Inferior parietal cortex (tissue), 1 donor: ENCODE measurements at regions not wholly inside any gene's neighbourhood (a gene's known extent, or its start where the extent isn't known, plus 50 kb on each side); places are given as distances from the start of the nearest gene placed in this dataset.

Source experiments
- DNase-seq: peaks from one replicate; pipeline ENCODE4 v3.0.0-alpha.2; 2016; ENCODE audit errors: extremely low spot score

- DNase-seq = no peak
These were observed 84.3 kb downstream of the COPS8 start for GRCh38 chr2:237170020-237170419.

- peak; percentile 32 for DNase-seq
These were observed 85.7 kb downstream of the COPS8 start for GRCh38 chr2:237171396-237171795.

- DNase-seq = no peak
These were observed 86.2 kb downstream of the COPS8 start for GRCh38 chr2:237171881-237172280.

GRCh38 chr2:237177052-237177451, 91.4 kb downstream of the COPS8 start:
- no peak for DNase-seq

GRCh38 chr2:237177986-237178385, 92.3 kb downstream of the COPS8 start:
- DNase-seq = no peak

- no peak for DNase-seq
These were observed 92.7 kb downstream of the COPS8 start for GRCh38 chr2:237178396-237178795.

GRCh38 chr2:237179161-237179560, 93.5 kb downstream of the COPS8 start:
- DNase-seq = no peak

GRCh38 chr2:237180187-237180586, 94.5 kb downstream of the COPS8 start:
- DNase-seq = no peak

GRCh38 chr2:237180987-237181386, 95.3 kb downstream of the COPS8 start:
- no peak for DNase-seq

- no peak for DNase-seq
These were observed 96.2 kb downstream of the COPS8 start for GRCh38 chr2:237181844-237182243.

- no peak for DNase-seq
These were observed 96.9 kb downstream of the COPS8 start for GRCh38 chr2:237182422-237183123.

GRCh38 chr2:237184192-237184918, 98.7 kb downstream of the COPS8 start:
- DNase-seq = no peak

- DNase-seq = no peak
These were observed 99.3 kb downstream of the COPS8 start for GRCh38 chr2:237184919-237185552.

GRCh38 chr2:237185553-237185925, 99.8 kb downstream of the COPS8 start:
- DNase-seq = no peak

GRCh38 chr2:237189799-237190198, 104.1 kb downstream of the COPS8 start:
- no peak for DNase-seq

GRCh38 chr2:237190966-237191713, 105.5 kb downstream of the COPS8 start:
- no peak for DNase-seq

- DNase-seq = no peak
These were observed 106.0 kb downstream of the COPS8 start for GRCh38 chr2:237191714-237192081.

- DNase-seq = no peak
These were observed 107.2 kb downstream of the COPS8 start for GRCh38 chr2:237192881-237193280.

- no peak for DNase-seq
These were observed 107.7 kb downstream of the COPS8 start for GRCh38 chr2:237193436-237193835.

- DNase-seq = no peak
These were observed 108.4 kb downstream of the COPS8 start for GRCh38 chr2:237194081-237194480.

- DNase-seq = no peak
These were observed 109.2 kb downstream of the COPS8 start for GRCh38 chr2:237194906-237195305.

GRCh38 chr2:237195396-237196120, 109.9 kb downstream of the COPS8 start:
- DNase-seq = no peak
